Parathyroid adenoma (tissue), 2 donors: ENCODE measurements at regions not wholly inside any gene's neighbourhood (a gene's known extent, or its start where the extent isn't known, plus 50 kb on each side); places are given as distances from the start of the nearest gene placed in this dataset.

Experiments
- H2AFZ ChIP-seq: fragments of 300-600 bp; sonication (generic); one replicate; pipeline ENCODE4 v1.7.0; 2017; ENCODE audit warnings: antibody characterized with exemption, mild to moderate bottlenecking
- H3K27ac ChIP-seq: fragments of 300-600 bp; sonication (generic); one replicate; pipeline ENCODE4 v1.7.0; 2017
- H3K27me3 ChIP-seq: fragments of 300-600 bp; sonication (generic); one replicate; pipeline ENCODE4 v1.7.0; 2017; ENCODE audit warnings: low read length; ENCODE audit not compliant: control insufficient read depth, insufficient read depth
- H3K36me3 ChIP-seq: fragments of 300-600 bp; sonication (generic); one replicate; pipeline ENCODE4 v1.7.0; 2017; ENCODE audit warnings: low read length; ENCODE audit not compliant: control insufficient read depth, insufficient read depth
- H3K4me1 ChIP-seq: fragments of 300-600 bp; sonication (generic); one replicate; pipeline ENCODE4 v1.7.0; 2017; ENCODE audit warnings: control low read depth
- H3K4me2 ChIP-seq: fragments of 300-600 bp; sonication (generic); one replicate; pipeline ENCODE4 v1.7.0; 2017; ENCODE audit warnings: low read length
- H3K4me3 ChIP-seq: fragments of 300-600 bp; sonication (generic); one replicate; pipeline ENCODE4 v1.7.0; 2017; ENCODE audit warnings: low read depth, low read length
- H3K79me2 ChIP-seq: fragments of 300-600 bp; sonication (generic); one replicate; pipeline ENCODE4 v1.7.0; 2017; ENCODE audit warnings: control low read depth
- H3K9ac ChIP-seq: fragments of 300-600 bp; sonication (generic); one replicate; pipeline ENCODE4 v1.7.0; 2017; ENCODE audit warnings: mild to moderate bottlenecking
- H3K9me3 ChIP-seq: fragments of 300-600 bp; sonication (generic); one replicate; pipeline ENCODE4 v1.7.0; 2017; ENCODE audit warnings: low read length; ENCODE audit not compliant: control insufficient read depth
- CTCF ChIP-seq: fragments of 300-600 bp; sonication (generic); IDR thresholded peaks from one replicate; pipeline ENCODE4 v1.7.0; 2017; ENCODE audit warnings: antibody characterized with exemption, mild to moderate bottlenecking
- donor health status: primary hyperparathyroidism.

GRCh38 chr1:79633456-79633855 lies 626.9 kb upstream of the ADGRL4 start:
- H3K79me2 ChIP-seq: no peaks in the 10 kb centered on the region
- no peaks in the 10 kb centered on the region for H3K4me1 ChIP-seq
- H3K9me3 ChIP-seq: no peaks in the 10 kb centered on the region
- H3K36me3 ChIP-seq: no peaks in the 10 kb centered on the region
- no peak for TF ChIP-seq CTCF
- H3K4me3 ChIP-seq: no peak overlapping the region
- H3K27me3 ChIP-seq: no peaks in the 10 kb centered on the region
- no peak overlapping the region for H3K9ac ChIP-seq
- H3K4me2 ChIP-seq: no peak overlapping the region
- no peak overlapping the region for H3K27ac ChIP-seq
- H2AFZ ChIP-seq: no peak overlapping the region

- H3K4me3 ChIP-seq: no peak overlapping the region
- H3K79me2 ChIP-seq: no peaks in the 10 kb centered on the region
- no peak overlapping the region for H3K27ac ChIP-seq
- no peak overlapping the region for H3K4me2 ChIP-seq
- H3K36me3 ChIP-seq: no peaks in the 10 kb centered on the region
- H2AFZ ChIP-seq: no peak overlapping the region
- H3K9me3 ChIP-seq: no peaks in the 10 kb centered on the region
- no peaks in the 10 kb centered on the region for H3K27me3 ChIP-seq
- no peak overlapping the region for H3K9ac ChIP-seq
- H3K4me1 ChIP-seq: no peaks in the 10 kb centered on the region
- no peak for TF ChIP-seq CTCF
Measured at GRCh38 chr1:79629414-79629813, 622.9 kb upstream of the ADGRL4 start.

- no peak overlapping the region for H3K9ac ChIP-seq
- no peak overlapping the region for H3K4me2 ChIP-seq
- no peaks in the 10 kb centered on the region for H3K36me3 ChIP-seq
- no peaks in the 10 kb centered on the region for H3K79me2 ChIP-seq
- no peak overlapping the region for H3K27ac ChIP-seq
- H3K4me3 ChIP-seq: no peak overlapping the region
- H2AFZ ChIP-seq: no peak overlapping the region
- TF ChIP-seq CTCF: no peak
- no peaks in the 10 kb centered on the region for H3K4me1 ChIP-seq
- no peaks in the 10 kb centered on the region for H3K9me3 ChIP-seq
- H3K27me3 ChIP-seq: no peaks in the 10 kb centered on the region
Measured at GRCh38 chr1:79617777-79618176, 611.2 kb upstream of the ADGRL4 start.

GRCh38 chr1:79614762-79615161 lies 608.2 kb upstream of the ADGRL4 start:
- H2AFZ ChIP-seq: no peak overlapping the region
- no peak overlapping the region for H3K9ac ChIP-seq
- no peaks in the 10 kb centered on the region for H3K79me2 ChIP-seq
- no peak for TF ChIP-seq CTCF
- no peak overlapping the region for H3K4me3 ChIP-seq
- H3K9me3 ChIP-seq: no peaks in the 10 kb centered on the region
- H3K4me2 ChIP-seq: no peak overlapping the region
- H3K36me3 ChIP-seq: no peaks in the 10 kb centered on the region
- no peaks in the 10 kb centered on the region for H3K4me1 ChIP-seq
- no peaks in the 10 kb centered on the region for H3K27me3 ChIP-seq
- no peak overlapping the region for H3K27ac ChIP-seq

- H2AFZ ChIP-seq: no peak overlapping the region
- no peaks in the 10 kb centered on the region for H3K36me3 ChIP-seq
- TF ChIP-seq CTCF: no peak
- no peak overlapping the region for H3K4me2 ChIP-seq
- H3K4me1 ChIP-seq: no peaks in the 10 kb centered on the region
- H3K9me3 ChIP-seq: no peaks in the 10 kb centered on the region
- H3K4me3 ChIP-seq: no peak overlapping the region
- H3K79me2 ChIP-seq: no peaks in the 10 kb centered on the region
- H3K27me3 ChIP-seq: no peaks in the 10 kb centered on the region
- no peak overlapping the region for H3K27ac ChIP-seq
- H3K9ac ChIP-seq: no peak overlapping the region
Measured at GRCh38 chr1:79614106-79614505, 607.6 kb upstream of the ADGRL4 start.
